A204.1 (cell line): ENCODE measurements at regions not wholly inside any gene's neighbourhood (a gene's known extent, or its start where the extent isn't known, plus 50 kb on each side); places are given as distances from the start of the nearest gene placed in this dataset.
"Not testable (repeated sequence)": the region's sequence is repeated elsewhere in the genome, so short reads cannot be mapped to it uniquely, and the experiment has no call there.

ENCODE experiments used
- FAIRE-seq: peaks from 2 replicates; lab custom pipeline; 2012; peaks lifted over from hg19 to GRCh38; lab: Jason Lieb, UNC

DNA sequence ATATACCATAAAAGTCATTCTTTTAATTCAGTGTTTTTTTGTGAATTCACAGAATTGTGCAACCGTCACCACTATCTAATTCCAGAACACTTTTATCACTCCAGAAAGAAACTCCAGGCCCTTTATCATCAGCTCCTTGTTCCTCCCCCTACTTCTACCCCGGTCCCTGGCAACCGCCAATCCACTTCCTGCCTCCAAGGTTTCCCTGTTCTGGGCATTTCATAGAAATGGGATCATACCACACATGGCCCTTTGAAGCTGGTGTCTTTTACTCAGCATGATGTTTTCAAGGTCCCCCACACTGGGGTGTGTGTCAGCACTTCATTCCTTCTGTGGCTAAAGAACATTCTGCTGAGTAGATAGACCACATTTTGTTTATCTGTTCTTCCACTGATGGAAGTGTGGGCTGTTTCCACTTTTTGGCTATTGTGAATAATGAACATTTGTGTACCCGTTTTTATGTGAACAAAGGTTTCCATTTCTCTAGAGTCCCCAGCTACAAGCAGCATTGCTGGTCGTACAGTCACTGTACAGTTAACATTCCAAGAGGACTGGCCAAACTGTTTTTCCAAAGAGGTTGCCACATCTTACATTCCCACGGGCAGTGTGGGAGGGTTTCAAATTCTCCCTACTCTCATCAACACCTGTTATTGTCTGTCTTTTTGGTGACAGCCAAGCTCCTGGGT is 75.8 kb upstream of the ZNF469 start:
- no peak for FAIRE-seq

DNA sequence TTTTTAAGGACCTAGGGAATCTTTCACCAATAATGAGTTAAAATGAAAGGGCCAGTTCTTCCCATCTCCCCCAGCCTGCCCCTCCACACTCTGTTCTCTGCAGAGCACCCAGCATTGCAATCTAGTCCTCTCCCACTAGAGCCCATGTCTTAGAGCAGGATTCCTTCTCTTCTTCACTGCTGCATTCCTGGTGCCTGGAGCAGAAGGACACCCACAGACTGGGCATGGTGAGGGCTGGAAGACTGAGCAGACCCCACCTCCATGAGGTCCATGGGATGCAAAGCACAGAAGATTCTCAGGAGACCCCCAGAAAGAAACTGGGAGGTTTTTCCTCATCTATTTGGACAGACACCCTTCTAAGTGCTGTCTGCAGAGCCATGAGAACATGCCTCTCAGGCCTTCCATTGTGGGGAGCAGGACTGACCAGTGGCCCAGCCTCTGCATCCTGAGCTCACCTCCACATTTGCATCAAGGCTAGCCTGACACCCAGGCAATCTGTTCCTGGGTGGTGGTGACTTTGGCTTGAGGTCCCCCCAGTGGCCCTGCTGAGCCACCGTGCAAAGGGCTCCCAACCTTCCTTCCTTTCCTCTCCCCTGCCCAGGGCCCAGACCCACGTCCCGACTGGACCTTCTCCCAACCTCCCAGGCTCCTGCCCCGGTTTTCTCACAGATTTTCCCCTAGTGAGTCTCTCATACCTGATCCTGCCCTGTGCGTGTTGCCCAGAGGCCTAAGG is 74.2 kb upstream of the ZNF469 start:
- no peak for FAIRE-seq

DNA sequence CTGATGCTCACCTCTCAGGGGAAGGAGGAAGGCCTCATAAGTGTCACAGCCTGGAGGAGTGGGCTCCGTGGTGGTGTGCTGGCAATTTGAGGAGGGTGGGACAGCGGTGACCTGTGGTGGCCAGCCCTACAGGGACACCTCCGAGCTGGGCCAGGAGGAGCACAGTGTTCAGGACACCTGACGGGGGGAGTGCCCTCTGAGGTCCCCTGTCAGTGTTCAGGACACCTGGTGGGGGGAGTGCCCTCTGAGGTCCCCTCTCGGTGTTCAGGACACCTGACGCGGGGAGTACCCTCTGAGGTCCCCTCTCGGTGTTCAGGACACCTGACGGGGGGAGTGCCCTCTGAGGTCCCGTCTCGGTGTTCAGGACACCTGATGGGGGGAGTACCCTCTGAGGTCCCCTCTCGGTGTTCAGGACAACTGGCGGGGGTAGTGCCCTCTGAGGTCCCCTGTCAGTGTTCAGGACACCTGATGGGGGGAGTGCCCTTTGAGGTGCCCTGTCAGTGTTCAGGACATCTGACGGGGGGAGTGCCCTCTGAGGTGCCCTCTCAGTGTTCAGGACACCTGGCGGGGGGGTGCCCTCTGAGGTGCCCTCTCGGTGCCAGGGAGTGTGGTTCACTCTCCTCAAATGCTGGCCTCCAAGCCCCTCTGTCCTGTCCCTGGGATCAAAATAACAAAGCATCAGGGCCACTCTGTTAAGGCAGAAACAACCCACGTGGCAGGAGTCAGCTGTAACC is 73.4 kb upstream of the ZNF469 start:
- no peak for FAIRE-seq

DNA sequence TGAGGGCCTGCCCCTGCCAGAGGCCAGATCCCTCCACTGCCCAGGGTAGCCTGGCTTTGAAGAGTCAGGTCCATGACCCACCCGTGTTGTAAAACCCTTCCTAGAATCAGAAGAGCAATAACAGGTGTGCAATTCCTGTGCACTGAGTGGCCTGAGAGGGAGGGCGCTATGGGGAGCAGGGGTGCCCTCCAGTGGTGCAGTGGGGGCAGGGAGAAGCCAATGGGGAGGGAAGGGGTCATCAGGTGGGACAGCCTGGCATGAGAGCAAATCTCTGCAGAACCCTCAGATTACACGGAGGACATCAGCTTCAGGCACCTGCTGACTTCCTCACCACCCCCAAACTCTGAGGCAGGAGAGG is 72.9 kb upstream of the ZNF469 start:
- FAIRE-seq = no peak

DNA sequence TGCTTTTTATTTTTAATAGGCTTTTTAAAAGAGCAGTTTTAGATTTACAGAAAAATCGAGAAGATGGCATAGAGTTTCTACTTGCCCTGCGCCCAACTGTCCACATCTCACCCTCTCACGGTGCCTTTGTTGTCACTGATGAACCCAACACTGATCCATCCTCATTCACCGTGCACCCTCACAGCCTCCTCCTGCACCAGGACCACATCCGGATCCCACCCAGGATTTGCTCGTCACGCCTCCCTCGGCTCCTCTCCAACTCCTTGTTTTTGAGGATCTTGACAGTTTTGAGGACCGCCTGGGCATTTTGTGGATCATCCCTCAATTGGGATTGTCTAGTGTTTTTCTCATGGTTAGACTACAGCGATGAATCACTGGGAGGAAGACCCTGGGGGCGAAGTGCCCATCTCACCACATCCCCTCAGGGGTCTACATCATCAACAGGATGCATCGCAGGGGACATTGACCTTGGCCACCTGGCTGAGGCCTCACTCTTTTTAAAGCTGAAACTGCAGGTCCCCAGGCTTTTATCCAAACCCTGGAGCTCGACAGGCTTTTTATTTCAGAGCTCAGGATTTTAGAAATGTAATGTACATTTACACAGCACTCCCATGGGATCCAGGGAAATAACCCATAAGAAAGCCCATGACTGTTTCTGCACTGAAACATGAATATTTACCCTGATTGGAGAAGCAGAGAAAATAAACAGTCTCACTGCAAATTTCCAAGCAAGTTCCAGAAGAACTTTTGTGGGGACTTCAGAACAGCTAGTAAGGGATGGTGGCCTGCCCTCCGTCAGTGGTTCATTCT is 71.8 kb upstream of the ZNF469 start:
- no peak for FAIRE-seq

DNA sequence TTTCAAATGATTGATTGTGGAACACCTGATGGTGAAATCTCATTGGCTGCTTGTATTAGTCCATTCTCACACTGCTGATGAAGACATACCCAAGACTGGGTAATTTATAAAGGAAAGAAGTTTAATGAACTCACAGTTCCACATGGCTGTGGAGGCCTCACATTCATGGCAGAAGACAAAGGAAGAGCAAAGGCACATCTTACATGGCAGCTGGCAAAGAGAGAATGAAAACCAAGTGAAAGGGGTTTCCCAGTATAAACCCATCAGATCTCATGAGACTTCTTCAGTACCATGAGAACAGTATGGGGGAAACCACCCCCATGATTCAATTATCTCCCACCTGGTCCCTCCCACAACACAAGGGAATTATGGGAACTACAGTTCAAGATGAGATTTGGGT is 70.9 kb upstream of the ZNF469 start:
- not testable (repeated sequence) for FAIRE-seq

DNA sequence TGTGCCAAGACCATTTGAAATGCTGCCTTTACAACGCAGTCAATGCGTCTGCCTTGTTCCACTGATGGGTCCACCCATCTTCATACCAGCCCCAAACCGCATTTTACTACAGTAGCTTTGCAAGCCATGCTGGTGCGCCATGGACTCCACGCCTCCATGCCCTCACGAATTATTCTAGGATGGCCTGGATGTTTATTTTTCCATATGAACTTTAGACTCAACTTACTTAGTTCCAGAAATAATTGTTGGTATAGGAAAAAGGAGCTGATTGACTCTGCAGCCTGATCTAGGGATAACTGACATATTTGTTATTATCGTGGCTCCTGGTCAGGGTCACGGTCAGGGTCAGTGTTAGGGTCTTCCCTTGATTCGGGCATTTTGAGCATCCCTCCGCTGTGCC is 70.0 kb upstream of the ZNF469 start:
- no peak for FAIRE-seq

DNA sequence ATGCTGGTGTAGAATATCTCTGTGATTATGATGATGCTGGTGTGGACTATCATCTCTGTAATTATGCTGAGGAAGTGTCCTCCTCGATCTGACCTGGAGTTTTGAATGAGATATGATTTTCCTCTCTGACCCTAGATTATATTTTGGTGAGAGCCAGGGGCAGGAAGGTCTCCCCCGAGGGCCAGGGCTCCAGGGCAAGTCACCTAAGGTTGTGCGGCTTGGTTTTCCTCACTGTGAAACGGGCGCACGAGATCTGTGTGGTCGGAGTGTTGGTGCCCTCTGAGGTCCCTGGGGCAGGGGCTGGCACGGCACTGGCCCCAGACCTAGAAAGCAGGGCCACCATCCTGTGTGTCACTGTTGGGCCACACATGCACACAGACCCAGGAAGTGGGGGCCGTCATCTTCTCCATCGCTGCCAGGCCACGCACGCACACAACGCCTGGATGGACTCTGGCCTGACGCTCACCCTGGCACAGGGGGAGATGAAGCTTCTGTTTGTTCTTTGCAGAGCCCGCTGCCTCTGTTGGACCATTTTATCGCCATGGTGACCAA is 67.7 kb upstream of the ZNF469 start:
- FAIRE-seq = no peak

DNA sequence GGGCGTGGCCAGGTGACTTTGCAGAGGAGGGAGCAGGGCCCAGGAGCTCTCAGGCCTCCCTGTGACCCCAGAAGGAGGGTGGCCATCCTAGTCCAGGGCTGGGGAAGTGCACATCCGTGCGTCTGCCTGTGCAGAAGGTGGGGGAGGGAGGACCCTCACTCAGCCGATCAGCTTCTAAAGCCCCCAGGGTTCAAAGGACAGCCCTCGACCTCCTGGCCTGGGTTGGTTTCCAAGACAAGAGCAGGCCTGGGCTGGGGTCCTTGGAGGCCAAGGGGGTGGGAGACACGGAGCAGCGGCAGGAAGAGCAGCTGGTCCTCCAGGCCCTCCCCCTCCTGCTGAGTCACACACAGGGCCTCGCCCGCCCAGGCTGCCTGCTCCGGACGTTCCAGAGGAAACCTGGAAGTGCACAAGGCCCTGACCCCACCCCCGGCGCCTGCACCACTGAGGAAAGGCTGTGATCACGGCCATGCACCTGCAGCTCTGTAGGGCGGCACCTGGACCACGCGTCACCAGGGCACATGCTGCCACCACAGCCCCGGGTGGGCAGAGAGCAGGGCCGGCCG is 67.1 kb upstream of the ZNF469 start:
- no peak for FAIRE-seq

DNA sequence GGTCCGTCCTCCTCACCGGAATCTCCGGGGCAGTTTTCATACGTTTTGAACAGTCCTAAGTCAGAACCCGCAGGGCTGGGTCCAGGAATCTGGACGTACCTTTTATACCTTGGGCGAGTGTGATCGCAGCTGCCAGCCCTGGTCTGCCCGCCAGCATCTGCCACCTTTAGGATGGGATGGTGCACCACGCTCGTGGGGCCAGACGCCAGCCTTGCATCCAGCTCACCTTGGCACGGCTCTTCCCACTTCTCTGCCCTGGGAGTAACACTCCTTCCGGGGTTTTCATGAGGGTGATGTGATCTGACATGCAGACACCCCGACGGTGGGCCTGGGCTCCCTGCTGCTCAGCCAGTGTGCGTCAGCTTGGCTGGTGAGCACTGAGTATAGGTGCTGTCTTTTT is 66.6 kb upstream of the ZNF469 start:
- no peak for FAIRE-seq

DNA sequence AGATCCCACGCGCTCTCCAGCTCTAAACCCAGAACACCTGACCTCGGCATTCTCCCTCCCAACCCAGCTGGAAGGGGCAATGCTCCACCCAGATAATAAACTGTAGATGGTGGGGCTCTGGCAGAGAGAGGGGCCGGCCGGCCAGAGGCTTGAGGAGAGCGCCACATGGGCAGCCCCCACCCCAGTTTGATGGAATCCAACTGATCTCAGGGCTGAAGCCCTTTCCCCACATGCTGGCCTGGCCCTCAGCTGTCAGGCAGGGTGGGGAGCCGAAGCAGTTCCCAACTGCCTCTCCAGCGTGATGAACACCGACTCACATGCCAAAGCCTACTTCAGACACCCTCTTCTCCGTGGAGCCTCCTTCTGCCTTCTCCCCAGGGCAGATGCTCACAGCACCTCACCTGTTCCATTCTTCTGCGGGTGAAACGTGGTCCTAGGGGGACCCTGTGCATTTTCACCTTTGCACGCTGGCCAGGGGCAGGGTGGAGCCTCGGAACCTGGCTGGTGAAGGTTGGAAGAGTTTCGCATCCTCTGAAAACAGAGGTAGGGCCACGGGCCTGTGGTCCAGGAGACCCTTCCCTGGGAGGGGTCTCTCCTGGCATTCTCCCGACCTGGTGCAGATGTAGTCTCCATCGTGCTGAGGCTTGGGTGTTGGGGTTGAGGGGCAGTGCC is 65.7 kb upstream of the ZNF469 start:
- no peak for FAIRE-seq

DNA sequence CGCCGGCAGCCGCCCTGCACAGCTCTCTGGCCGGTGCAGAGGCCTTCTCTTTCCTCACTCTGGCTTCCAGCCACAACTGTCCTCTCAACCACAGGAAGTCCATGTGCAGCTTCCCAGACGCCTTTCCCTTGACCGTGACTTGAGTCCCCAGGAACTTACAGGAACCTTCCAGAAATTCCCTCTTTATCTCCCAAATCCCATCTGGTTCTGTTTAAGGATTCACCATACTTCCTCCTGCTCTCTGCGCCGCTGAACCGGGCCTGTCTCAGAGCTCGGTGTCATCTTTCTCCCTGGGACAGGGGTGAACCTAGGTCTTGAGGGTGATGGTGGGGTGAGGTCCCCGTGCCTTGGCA is 65.2 kb upstream of the ZNF469 start:
- no peak for FAIRE-seq

DNA sequence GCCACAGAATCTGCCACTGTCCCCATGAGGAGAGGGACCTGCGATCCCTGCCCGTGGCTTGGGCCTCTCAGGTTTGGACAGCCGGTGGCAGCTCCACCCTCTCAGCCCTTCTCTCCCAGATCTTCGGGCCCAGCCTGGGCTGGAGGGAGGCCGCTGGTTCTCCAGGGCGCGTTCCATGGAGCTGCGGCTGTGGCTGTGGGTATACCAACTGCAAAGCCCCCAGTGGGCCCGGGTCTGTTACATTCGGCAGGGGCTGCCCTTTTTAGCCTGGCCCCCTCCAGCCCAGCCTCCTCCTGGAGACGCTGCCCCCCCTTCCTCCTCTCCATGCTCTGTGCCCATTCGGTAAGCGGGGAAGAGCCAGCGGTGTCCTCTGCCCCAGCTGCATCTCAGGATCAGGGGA is 64.7 kb upstream of the ZNF469 start:
- FAIRE-seq = no peak

DNA sequence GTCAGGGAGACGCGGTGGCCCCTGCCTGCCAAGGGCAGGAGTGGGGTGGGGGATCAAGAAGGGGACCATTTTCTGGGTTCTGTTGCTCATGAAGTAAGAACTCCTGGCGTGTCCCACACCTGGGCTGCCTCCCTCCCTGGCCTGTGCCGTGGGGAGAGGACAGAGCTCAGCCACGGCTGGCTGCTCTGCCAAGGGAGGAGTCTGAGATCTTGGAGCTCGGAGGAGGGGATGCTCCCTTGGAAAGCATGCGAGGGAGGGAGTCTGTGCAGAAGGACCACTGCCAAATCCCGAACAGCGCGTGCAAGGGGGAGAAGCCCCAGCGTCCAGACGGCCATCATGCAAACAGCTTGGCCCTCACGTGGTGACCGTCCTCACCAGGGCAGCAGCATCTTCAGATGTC is 64.2 kb upstream of the ZNF469 start:
- no peak for FAIRE-seq

DNA sequence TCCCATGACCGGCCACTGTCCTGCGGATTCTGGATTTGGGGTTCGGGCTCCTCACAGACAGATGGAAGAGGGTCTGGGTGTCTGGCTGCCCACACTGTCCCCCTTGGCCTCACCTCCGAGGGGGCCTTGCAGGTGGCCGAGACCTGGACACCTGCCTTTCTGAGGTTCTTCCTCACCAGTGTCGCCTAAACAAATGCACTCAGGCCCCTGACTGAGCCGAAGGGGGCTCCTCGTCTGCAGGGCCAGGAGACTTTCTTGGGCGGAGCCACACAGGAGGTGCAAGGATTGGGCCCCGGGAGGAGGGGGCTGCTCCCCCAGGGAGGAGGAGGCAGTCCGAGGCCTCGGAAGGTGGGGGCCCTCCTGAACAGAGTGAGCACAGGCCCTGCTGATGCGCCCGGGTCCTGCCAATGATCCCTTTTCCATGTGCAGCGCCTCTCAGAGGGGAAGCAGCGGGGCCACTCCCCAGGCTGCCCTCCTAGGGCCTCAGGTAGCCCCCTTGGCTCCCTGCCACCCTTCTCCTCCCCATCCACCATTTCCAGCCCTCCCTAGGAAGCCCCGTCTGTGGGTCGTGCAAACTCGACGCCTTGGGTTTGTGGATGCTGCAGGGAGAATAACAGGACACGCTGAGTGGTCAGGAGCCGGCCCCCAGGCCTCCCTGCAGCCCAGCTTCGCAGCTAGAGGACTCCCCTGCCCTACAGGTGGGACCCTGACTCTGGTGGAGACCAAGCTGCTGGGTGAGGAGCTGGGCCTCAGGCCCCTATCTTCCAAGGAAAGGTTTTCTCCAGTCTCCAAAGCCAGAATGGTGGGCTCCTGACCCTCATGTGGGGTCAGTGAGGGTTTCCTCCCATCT is 63.4 kb upstream of the ZNF469 start:
- FAIRE-seq = no peak

DNA sequence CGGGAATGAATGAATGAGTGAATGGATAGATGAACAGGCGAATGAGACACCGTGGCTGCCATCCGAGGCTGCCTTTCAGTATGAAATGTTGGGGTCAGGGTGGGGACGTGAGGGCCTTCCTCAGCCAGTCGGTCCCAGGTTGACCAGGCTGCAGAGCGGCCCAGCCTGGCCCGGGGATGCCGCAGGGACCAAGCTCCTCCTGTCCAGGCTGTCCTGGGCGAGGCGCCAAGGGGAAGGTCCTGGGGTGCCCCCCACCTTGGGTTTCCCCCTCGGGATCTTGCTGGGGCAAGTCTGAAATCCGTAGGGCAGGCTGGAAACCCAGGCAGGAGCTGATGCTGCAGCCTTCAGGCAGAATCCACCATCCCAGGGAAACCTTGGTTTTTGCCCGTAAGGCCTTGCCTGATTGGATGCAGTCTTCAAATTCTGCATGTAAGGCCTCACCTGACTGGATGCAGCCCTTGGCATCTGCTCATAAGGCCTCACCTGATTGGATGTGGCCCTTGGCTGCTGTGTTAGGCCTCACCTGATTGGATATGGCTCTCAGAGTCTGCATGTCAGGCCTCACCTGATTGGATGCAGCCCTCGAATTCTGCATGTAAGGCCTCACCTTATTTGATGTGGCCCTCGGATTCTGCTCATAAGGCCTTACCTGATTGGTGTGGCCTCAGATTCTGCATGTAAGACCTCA is 61.7 kb upstream of the ZNF469 start:
- FAIRE-seq = no peak

DNA sequence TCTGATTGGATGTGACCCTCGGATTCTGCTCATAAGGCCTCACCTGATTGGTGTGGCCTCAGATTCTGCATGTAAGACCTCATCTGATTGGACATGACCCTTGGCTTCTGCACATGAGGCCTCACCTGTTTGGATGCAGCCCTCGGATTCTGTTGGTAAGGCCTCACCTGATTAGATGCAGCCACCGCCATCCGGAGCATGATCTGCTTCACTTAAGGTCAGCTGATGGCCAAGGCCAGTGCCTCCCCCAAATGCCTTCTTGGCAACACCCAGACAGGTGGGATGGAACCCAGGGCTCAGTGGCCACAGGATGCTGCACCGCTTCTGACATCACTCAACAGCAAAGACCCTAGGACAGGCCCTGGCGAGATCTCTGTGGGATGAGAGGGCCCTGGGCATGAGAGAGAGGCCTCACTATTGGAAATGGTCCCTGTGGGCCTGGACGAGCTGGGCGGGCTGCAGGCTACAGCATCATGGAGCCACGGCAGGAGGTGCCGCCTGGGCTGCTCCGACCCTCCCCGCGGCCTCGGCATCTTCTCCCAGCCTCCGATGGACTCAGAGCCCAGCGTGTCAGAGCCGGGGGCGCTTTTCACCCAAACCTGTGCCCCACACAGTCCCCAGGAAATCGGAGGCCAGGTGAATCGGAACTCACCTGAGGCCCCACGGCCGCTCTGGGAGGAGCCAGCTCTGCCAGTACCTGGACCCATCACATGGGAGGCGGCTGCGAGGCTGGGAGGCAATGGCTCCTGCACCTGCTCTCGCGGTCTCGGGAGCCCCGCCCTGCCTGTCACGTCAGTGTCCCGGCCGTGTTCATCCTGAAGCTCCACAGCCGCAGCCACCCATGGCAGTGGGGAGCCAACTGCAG is 60.9 kb upstream of the ZNF469 start:
- FAIRE-seq = no peak

DNA sequence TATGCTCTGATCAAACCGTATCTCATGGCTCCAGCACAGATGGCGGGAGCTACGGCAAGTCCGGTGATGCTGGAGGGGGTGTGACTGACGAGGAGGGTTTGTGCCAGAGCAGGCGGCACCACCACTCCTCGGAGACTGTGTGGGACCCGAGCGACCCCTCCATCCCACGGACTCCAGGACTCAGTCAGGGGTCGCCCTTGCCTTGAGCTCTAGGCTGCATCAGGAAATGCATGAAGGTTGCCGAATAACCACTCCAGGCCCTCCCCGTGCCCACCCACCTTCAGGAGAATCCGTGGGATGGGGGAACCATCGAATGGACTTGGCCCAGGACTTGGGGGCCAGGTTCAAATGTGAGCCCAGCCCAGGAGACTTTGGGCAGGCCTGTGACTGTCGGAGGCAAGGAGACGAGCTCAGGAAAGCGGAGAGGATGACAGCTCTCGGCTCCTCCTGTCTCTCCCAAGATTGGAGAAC is 60.2 kb upstream of the ZNF469 start:
- FAIRE-seq = no peak

DNA sequence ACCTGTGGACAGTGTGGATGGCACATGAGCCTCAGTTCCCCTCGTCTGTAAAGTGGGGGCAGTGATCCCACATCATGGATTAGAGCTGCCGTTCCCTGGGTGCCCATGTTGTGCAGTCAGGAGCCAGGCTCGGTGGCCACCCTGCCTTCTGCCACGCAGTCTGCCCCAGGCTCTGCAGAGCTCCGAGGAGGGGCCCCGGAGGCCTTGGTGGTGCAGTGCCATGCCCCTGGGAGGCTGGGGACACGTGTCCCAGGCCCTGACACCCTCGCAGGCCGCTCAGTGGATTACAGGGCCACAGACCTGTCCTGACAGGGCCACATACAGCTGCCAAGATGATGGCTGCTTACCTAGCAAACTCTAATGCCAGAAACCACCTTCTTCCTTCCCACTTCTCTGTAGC is 59.7 kb upstream of the ZNF469 start:
- FAIRE-seq = no peak
